GM10266 (cell line): ENCODE measurements at regions not wholly inside any gene's neighbourhood (a gene's known extent, or its start where the extent isn't known, plus 50 kb on each side); places are given as distances from the start of the nearest gene placed in this dataset.

Experiments
- DNase-seq: peaks from one replicate; pipeline ENCODE4 v3.0.0; 2012; ENCODE audit errors: extremely low spot score
- CTCF ChIP-seq: IDR thresholded peaks from 2 replicates; pipeline ENCODE4 v1.5.1; 2012; ENCODE audit warnings: mild to moderate bottlenecking, low read depth; ENCODE audit not compliant: control insufficient read depth, insufficient read depth; ENCODE audit errors: missing control alignments

GRCh38 chr13:79736356-79736755 lies 255.4 kb downstream of the NDFIP2 start:
- DNase-seq: no peak

GRCh38 chr13:79735228-79735627 lies 254.3 kb downstream of the NDFIP2 start:
- no peak for DNase-seq
- TF ChIP-seq CTCF: no peak

More at GRCh38 chr13:79736356-79736755, 255.4 kb downstream of the NDFIP2 start:
- TF ChIP-seq CTCF: no peak

- DNase-seq: no peak
- TF ChIP-seq CTCF: no peak
These were observed 246.1 kb downstream of the NDFIP2 start for GRCh38 chr13:79727086-79727485.

GRCh38 chr13:79725841-79726240 lies 244.9 kb downstream of the NDFIP2 start:
- no peak for TF ChIP-seq CTCF
- DNase-seq: no peak

- no peak for TF ChIP-seq CTCF
- DNase-seq: no peak
These were observed 243.6 kb downstream of the NDFIP2 start for GRCh38 chr13:79724348-79725103.

GRCh38 chr13:79723519-79724024 lies 242.6 kb downstream of the NDFIP2 start:
- TF ChIP-seq CTCF: no peak
- no peak for DNase-seq

GRCh38 chr13:79722885-79723445 lies 242.0 kb downstream of the NDFIP2 start:
- no peak for TF ChIP-seq CTCF
- DNase-seq: no peak
